Breast epithelium (tissue), 4 donors: ENCODE measurements at regions not wholly inside any gene's neighbourhood (a gene's known extent, or its start where the extent isn't known, plus 50 kb on each side); places are given as distances from the start of the nearest gene placed in this dataset.

ENCODE experiments used
- DNase-seq, 2 donors: peaks; one replicate each; pipeline ENCODE4 v3.0.0-alpha.2; 2019; ENCODE audit warnings: low spot score in 2 of 2
- H3K27ac ChIP-seq, 2 donors: fragments of 200-600 bp; sonication (generic) in 1 of 2; one replicate each; pipeline ENCODE4 v1.5.1; 2016 to 2019; ENCODE audit warnings: mild to moderate bottlenecking in 1 of 2
- H3K27me3 ChIP-seq, 2 donors: fragments of 200-600 bp; sonication (generic) in 1 of 2; one replicate each; pipeline versions ENCODE4 v1.5.1 to v1.6.0; 2017 to 2019; ENCODE audit warnings: control low read depth in 1 of 2, mild to moderate bottlenecking in 1 of 2
- H3K36me3 ChIP-seq: fragments of 200-600 bp; one replicate; pipeline ENCODE4 v1.5.1; 2019
- H3K4me1 ChIP-seq, 2 donors: fragments of 200-600 bp; sonication (generic); one replicate each; pipeline ENCODE4 v1.5.1; 2016 to 2019; ENCODE audit warnings: control low read depth in 1 of 2
- H3K4me3 ChIP-seq, 3 donors: fragments of 200-600 bp; sonication (generic); 1 replicate in 2 of 3; 2 replicates in 1 of 3; pipeline ENCODE4 v1.5.1; 2016 to 2019; ENCODE audit warnings: mild to moderate bottlenecking in 3 of 3, moderate library complexity in 2 of 3
- H3K9me3 ChIP-seq, 2 donors: fragments of 200-600 bp; sonication (generic) in 1 of 2; one replicate each; pipeline ENCODE4 v1.5.1; 2016 to 2019; ENCODE audit warnings: control low read depth in 1 of 2
- POLR2A ChIP-seq: fragments of 450-650 bp; IDR thresholded peaks from one replicate; pipeline ENCODE4 v1.6.1; 2016; ENCODE audit warnings: antibody characterized with exemption, mild to moderate bottlenecking, moderate library complexity
- POLR2AphosphoS5 ChIP-seq, 3 donors: sonication (generic); formaldehyde crosslinking; IDR thresholded peaks; one replicate each; pipeline ENCODE4 v1.6.1; 2017; ENCODE audit warnings: antibody characterized with exemption in 3 of 3
- intact Hi-C: fragments of 100-400 bp; cut with DNase I; formaldehyde crosslinking; loops from one replicate; pipeline ENCODE4 v1.15.1; 2023; ENCODE audit warnings: low total_unique reads
- TF ChIP-seq, protein P1 (sequence below), 3 donors: fragments of 450-650 bp; IDR thresholded peaks; one replicate each; pipeline ENCODE4 v1.5.1; 2016 to 2017; ENCODE audit warnings: antibody characterized with exemption in 3 of 3, mild to moderate bottlenecking in 3 of 3, moderate library complexity in 3 of 3

DNA sequence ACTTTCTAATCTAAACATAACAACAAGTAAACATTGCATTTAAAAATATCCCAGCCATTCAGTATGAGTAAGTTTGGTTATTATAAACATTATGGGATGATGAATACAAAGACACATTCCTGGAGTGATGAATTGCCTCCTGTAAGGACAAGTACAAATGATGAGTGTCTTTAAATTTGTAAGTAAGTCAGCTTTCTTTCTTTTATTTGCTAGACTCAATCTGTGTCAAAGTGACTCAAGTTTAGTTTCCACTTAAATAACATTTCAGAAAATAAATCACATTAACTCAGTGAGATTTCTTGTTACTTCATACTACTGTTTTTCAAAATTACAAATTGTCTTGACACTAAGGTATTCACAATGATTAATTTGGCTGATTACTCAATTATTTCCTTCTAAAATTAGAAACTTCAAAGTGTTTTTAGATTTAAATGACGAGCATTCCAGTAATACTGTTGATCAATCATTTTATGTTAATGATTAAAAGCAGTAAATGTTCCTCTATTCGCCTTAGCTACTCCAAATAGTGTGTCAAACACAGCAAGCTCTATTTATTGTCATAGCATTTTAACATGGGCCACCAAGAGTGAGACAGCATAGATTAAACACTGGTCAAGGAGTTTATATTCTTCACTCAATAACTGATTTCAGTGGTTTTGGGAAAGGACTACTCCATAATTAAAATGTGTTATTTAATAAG is 658.0 kb upstream of the MDGA2 start:
- no peak overlapping the region for H3K27ac ChIP-seq
- no peaks in the 10 kb centered on the region for H3K36me3 ChIP-seq
- no peaks in the 10 kb centered on the region for H3K27me3 ChIP-seq
- DNase-seq = no peak
- H3K9me3 ChIP-seq = no peaks in the 10 kb centered on the region
- TF ChIP-seq POLR2AphosphoS5 (IDR thresholded peaks at IDR 0.05) = no peak
- TF ChIP-seq, protein P1, sequence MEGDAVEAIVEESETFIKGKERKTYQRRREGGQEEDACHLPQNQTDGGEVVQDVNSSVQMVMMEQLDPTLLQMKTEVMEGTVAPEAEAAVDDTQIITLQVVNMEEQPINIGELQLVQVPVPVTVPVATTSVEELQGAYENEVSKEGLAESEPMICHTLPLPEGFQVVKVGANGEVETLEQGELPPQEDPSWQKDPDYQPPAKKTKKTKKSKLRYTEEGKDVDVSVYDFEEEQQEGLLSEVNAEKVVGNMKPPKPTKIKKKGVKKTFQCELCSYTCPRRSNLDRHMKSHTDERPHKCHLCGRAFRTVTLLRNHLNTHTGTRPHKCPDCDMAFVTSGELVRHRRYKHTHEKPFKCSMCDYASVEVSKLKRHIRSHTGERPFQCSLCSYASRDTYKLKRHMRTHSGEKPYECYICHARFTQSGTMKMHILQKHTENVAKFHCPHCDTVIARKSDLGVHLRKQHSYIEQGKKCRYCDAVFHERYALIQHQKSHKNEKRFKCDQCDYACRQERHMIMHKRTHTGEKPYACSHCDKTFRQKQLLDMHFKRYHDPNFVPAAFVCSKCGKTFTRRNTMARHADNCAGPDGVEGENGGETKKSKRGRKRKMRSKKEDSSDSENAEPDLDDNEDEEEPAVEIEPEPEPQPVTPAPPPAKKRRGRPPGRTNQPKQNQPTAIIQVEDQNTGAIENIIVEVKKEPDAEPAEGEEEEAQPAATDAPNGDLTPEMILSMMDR (IDR thresholded peaks at IDR 0.05) = no peak
- no peak for TF ChIP-seq POLR2A
- H3K4me3 ChIP-seq = no peak overlapping the region
- intact Hi-C loops = no loop called here
- H3K4me1 ChIP-seq = no peaks in the 10 kb centered on the region

DNA sequence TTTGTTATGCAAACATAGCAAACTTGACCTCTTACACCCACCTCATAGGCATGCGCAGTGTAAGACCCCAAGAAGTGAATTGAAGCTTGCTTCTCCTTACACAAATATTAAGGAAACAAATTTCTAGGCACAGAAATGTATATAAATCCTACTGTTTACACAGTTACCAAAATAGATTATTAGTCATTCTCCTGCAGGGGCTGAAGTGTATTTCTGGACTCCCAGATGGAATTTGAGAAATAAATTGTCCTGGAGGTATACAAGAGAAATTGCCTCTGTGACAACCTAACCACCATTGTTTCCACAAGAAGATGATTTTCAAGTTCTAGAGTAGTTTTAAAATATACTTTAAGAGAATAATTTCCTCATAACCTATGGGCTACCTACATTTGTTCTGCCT is 656.0 kb upstream of the MDGA2 start:
- Histone ChIP-seq H3K27me3 (no peaks in the 10 kb centered on the region), H3K9me3 (no peaks in the 10 kb centered on the region), H3K27ac (no peak overlapping the region), H3K4me3 (no peak overlapping the region), H3K36me3 (no peaks in the 10 kb centered on the region), H3K4me1 (no peaks in the 10 kb centered on the region)
- intact Hi-C loops = no loop called here
- no peak for DNase-seq
- TF ChIP-seq POLR2AphosphoS5 (IDR thresholded peaks at IDR 0.05) (no peak), POLR2A (no peak)
- TF ChIP-seq, protein P1 (IDR thresholded peaks at IDR 0.05) = no peak

DNA sequence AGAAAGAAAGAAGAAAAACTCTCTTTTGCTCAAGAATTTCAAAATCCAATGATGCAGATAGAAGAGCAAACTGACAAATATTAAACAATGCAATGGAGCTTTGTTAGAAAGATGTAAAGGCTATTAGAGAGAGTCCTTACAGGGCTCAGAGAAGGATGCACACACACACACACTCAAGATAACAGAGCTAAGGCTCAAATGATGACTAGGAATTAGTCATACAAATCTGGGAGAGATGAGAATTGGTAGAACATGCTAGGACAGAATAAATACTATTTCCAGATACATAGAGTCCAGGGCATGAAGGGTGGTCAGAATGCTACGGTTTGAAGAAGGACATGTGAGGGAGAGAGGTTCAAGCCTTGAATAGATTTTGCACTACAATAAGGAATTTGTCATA is 650.1 kb upstream of the MDGA2 start:
- Histone ChIP-seq H3K9me3 (no peaks in the 10 kb centered on the region), H3K4me3 (no peak overlapping the region), H3K27me3 (no peaks in the 10 kb centered on the region), H3K4me1 (no peaks in the 10 kb centered on the region), H3K36me3 (no peaks in the 10 kb centered on the region), H3K27ac (no peak overlapping the region)
- TF ChIP-seq, protein P1 (IDR thresholded peaks at IDR 0.05) = no peak
- TF ChIP-seq POLR2AphosphoS5 (IDR thresholded peaks at IDR 0.05) = no peak
- DNase-seq = no peak
- intact Hi-C loops = no loop called here

DNA sequence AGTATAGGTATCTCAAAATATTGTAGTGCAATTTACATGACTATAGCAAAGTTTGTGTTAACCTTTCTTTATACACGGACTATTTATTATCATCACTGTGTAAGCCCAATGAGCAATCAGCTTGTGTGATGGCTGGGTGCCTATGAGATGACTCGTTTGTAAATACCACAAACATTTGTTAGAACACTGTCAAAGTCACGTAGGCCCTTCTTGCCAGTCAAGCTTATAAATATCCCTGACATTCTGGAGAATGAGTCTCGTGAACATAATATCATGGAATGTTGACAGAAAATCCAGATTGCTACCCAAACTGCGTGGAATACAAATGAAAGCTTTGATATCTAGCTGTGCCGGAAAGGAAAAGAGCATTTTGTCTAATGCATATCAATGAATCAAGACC is 648.3 kb upstream of the MDGA2 start:
- no peaks in the 10 kb centered on the region for H3K4me1 ChIP-seq
- no peak for DNase-seq
- intact Hi-C loops = no loop called here
- H3K36me3 ChIP-seq = no peaks in the 10 kb centered on the region
- no peaks in the 10 kb centered on the region for H3K9me3 ChIP-seq
- TF ChIP-seq, protein P1 (IDR thresholded peaks at IDR 0.05) = no peak
- TF ChIP-seq POLR2AphosphoS5 (IDR thresholded peaks at IDR 0.05) (no peak), POLR2A (no peak)
- H3K27ac ChIP-seq = no peak overlapping the region
- no peaks in the 10 kb centered on the region for H3K27me3 ChIP-seq
- H3K4me3 ChIP-seq = no peak overlapping the region

DNA sequence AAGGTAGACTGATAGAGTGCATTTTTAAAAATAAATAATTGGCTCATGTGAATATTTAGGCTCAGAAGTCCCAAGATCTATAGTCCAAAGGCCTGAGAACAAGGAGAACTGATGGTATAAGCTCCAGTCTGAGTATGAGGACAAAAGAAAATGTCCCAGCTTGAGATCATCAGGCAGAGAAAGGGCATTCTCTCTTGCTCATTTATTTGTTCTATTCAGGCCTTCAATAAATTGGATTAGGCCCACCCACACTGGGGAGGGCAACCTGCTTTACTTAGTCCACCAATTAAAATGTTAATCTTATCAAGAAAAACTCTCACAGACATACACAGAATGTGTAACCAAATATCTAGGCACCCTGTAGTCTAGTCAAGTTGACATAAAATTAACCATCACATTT is 644.4 kb upstream of the MDGA2 start:
- no peaks in the 10 kb centered on the region for H3K4me1 ChIP-seq
- no peak for DNase-seq
- no peak overlapping the region for H3K27ac ChIP-seq
- intact Hi-C loops = no loop called here
- H3K27me3 ChIP-seq = no peaks in the 10 kb centered on the region
- TF ChIP-seq POLR2A = no peak
- no peak for TF ChIP-seq POLR2AphosphoS5 (IDR thresholded peaks at IDR 0.05)
- TF ChIP-seq, protein P1 (IDR thresholded peaks at IDR 0.05) = no peak
- no peaks in the 10 kb centered on the region for H3K36me3 ChIP-seq
- no peak overlapping the region for H3K4me3 ChIP-seq
- H3K9me3 ChIP-seq = no peaks in the 10 kb centered on the region
